ENCODE measurements at regions not wholly inside any gene's neighbourhood (a gene's known extent, or its start where the extent isn't known, plus 50 kb on each side); places are given as distances from the start of the nearest gene placed in this dataset.

DNA sequence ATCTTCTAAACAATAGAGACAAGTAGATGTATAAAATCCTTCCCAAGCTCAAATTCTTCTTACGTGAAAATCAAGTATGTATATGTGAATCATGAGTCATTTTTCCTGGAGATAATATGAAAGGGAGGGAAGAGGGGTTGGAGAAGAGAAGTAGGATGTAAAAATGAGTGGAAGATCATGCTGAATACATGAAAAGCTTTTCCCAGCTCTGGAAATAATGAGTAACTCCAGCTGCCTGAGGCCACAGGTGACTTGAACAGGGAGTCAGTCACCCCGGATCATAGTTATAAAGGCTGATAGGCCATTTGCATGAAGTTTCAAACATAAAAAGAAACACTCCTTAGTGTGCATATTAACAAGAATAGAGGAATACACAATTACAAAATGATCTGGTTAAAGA lies 486.7 kb downstream of the EFNA5 start:
- in situ Hi-C loops (cut with HindIII; ENCODE audit: low pct_ligation_motif_present, low sequenced_read_pairs): no loop called here
- no peak for DNase-seq
- Histone ChIP-seq H3K27ac (no peak overlapping the region), H3K27me3 (replicated peaks) (no peaks in the 10 kb centered on the region), H3K36me3 (replicated peaks) (no peaks in the 10 kb centered on the region), H3K4me3 (ENCODE audit: low read depth, low read length) (no peak overlapping the region)
- TF ChIP-seq, protein P1, sequence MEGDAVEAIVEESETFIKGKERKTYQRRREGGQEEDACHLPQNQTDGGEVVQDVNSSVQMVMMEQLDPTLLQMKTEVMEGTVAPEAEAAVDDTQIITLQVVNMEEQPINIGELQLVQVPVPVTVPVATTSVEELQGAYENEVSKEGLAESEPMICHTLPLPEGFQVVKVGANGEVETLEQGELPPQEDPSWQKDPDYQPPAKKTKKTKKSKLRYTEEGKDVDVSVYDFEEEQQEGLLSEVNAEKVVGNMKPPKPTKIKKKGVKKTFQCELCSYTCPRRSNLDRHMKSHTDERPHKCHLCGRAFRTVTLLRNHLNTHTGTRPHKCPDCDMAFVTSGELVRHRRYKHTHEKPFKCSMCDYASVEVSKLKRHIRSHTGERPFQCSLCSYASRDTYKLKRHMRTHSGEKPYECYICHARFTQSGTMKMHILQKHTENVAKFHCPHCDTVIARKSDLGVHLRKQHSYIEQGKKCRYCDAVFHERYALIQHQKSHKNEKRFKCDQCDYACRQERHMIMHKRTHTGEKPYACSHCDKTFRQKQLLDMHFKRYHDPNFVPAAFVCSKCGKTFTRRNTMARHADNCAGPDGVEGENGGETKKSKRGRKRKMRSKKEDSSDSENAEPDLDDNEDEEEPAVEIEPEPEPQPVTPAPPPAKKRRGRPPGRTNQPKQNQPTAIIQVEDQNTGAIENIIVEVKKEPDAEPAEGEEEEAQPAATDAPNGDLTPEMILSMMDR (IDR thresholded peaks at IDR 0.05; ENCODE audit: low read depth, low read length, missing control alignments): no peak

DNA sequence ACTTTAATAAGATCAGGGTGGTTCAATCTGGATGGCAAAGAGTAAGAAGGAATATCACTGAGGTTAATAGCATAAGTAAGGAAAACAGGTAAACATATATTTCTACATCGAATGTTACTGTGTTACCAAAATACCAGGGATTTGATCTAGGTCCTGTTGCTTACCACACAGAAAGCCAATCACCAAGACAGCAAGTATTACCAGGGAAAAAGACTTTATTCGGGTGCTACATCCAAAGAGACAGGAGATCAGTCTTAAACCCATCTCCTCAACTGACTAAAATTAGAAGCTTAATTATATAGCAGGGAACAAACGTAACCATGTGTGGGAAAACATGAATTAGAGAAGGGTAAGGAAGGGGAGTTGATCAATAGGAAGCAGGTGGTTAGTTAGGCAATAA lies 500.1 kb downstream of the EFNA5 start:
- TF ChIP-seq, protein P1 (IDR thresholded peaks at IDR 0.05; ENCODE audit: low read depth, low read length, missing control alignments): no peak
- Histone ChIP-seq H3K36me3 (replicated peaks) (no peaks in the 10 kb centered on the region), H3K27ac (no peak overlapping the region), H3K27me3 (replicated peaks) (no peaks in the 10 kb centered on the region), H3K4me3 (ENCODE audit: low read depth, low read length) (no peak overlapping the region)
- DNase-seq: no peak
- in situ Hi-C loops (cut with HindIII; ENCODE audit: low pct_ligation_motif_present, low sequenced_read_pairs): no loop called here

DNA sequence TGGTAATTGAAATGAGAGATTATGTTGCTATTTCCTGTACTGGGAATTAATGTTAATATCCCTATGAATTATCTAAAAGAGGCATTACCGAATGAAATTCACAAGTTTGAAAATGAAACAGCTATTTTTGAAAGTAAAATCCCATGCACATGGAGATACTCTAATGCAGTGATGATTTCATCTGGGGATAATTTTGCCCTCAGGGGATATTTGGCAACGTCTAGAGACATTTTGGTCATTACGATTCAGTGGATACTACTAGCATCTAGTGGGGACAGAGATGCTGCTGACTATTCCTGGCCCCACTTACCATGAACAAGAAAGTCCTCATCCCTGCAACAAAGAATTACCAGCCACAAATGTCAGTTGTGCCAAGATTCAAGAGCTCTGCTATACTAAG lies 500.9 kb downstream of the EFNA5 start:
- Histone ChIP-seq H3K36me3 (replicated peaks) (no peaks in the 10 kb centered on the region), H3K4me3 (ENCODE audit: low read depth, low read length) (no peak overlapping the region), H3K27me3 (replicated peaks) (no peaks in the 10 kb centered on the region), H3K27ac (no peak overlapping the region)
- TF ChIP-seq, protein P1 (IDR thresholded peaks at IDR 0.05; ENCODE audit: low read depth, low read length, missing control alignments): no peak
- in situ Hi-C loops (cut with HindIII; ENCODE audit: low pct_ligation_motif_present, low sequenced_read_pairs): no loop called here
- DNase-seq: no peak

DNA sequence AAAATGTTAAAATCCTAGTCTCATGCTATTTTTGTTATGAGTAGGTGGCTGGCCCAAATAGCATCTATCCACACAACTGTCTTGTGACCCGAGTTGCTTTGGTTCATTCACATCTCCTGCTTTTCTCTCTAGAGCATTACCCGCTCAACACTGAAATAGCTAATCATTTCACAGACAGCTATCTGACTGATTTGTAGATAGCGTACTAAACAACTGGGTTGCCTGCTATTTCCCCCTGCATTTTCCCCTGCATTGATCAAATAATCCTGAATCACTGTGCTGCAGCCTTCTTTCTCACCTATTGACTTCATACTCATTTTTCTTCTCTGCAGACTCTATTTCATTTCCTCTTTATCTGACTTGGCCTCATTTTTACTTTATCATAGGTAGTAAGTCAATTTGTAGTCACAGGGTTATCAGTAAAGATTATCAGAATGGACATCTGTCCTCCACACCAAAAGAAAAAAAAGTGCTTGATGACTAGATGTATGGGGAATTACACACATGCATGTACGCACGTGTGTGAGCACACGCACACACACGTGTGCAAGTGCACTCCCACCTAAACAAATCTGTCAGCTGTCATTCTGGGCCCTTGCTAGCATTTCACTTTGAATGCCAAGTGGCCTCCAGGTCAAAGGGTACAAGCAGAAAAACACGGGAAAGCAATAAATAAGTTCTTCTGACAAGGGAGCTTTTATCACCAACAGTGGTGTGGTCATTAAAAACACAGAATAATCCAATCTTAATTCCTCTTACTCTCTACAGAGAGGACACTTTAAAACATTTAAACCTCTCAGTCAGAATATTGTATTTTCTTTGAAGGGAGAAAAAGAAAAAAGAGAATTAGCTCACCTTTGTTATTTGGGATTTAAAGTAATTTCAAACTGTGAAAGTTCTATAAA lies 501.6 kb downstream of the EFNA5 start:
- TF ChIP-seq, protein P1 (IDR thresholded peaks at IDR 0.05; ENCODE audit: low read depth, low read length, missing control alignments): no peak
- H3K27me3 ChIP-seq (replicated peaks): no peaks in the 10 kb centered on the region
- H3K36me3 ChIP-seq (replicated peaks): no peaks in the 10 kb centered on the region
- H3K27ac ChIP-seq: no peak overlapping the region
- in situ Hi-C loops (cut with HindIII; ENCODE audit: low pct_ligation_motif_present, low sequenced_read_pairs): no loop called here
- no peak overlapping the region for H3K4me3 ChIP-seq (ENCODE audit: low read depth, low read length)
- no peak for DNase-seq

DNA sequence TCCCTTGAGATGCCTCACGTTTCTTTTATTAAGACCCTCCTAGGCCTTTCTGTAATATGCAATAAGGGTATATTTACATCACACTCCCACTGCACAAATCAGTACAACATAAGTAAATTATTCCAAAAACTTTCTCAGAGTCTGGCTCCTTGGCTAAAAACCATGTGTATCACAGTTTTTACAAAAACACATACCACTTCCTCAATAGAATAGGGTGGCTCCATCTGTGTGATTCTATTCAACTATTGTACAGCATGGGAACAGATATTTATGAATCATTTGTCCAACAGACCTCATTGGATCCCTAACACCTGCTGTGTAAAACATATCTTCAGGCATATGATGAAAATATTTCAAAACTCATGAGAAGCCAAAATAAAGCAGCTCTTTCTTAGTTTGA lies 502.7 kb downstream of the EFNA5 start:
- Histone ChIP-seq H3K27ac (no peak overlapping the region), H3K27me3 (replicated peaks) (no peaks in the 10 kb centered on the region), H3K4me3 (ENCODE audit: low read depth, low read length) (no peak overlapping the region), H3K36me3 (replicated peaks) (no peaks in the 10 kb centered on the region)
- in situ Hi-C loops (cut with HindIII; ENCODE audit: low pct_ligation_motif_present, low sequenced_read_pairs): no loop called here
- TF ChIP-seq, protein P1 (IDR thresholded peaks at IDR 0.05; ENCODE audit: low read depth, low read length, missing control alignments): no peak
- no peak for DNase-seq
